PC-3 (cell line): ENCODE measurements at regions not wholly inside any gene's neighbourhood (a gene's known extent, or its start where the extent isn't known, plus 50 kb on each side); places are given as distances from the start of the nearest gene placed in this dataset.

Experiments
- ATAC-seq: fragments of 200-7000 bp; cut with Tn5 transposase; 2 replicates; pipeline ENCODE4 v1.9.1; 2020; ENCODE audit warnings: mild to moderate bottlenecking, moderate library complexity
- BruUV-seq: library from RNA; stranded (reverse); fragments of 400-500 nt; replicated peaks from 2 replicates; lab custom pipeline; 2021; lab: Mats Ljungman, UMichigan
- CTCF ChIA-PET: fragments of 300-600 bp; sonication (Branson Sonifier 250); formaldehyde crosslinking; loops from one replicate; lab custom pipeline; 2022; ENCODE audit warnings: antibody characterized with exemption; lab: Charles Lee
- POLR2A ChIA-PET: fragments of 300-600 bp; sonication (Branson Sonifier 250); formaldehyde crosslinking; loops from one replicate; lab custom pipeline; 2022; ENCODE audit warnings: antibody characterized with exemption; ENCODE audit not compliant: unreplicated experiment; lab: Charles Lee
- DNase-seq: peaks from one replicate; pipeline ENCODE4 v3.0.0-alpha.2; 2015
- H2AFZ ChIP-seq: fragments of 300-600 bp; sonication (generic); 2 replicates; pipeline ENCODE4 v1.6.0; 2016; ENCODE audit warnings: antibody characterized with exemption, low read length
- H3F3A ChIP-seq: fragments of 300-600 bp; sonication (generic); one replicate; pipeline ENCODE4 v1.6.0; 2017; ENCODE audit warnings: antibody characterized with exemption, low read length, control low read depth, mild to moderate bottlenecking; ENCODE audit not compliant: unreplicated experiment
- H3K27ac ChIP-seq: fragments of 300-600 bp; sonication (generic); 2 replicates; pipeline ENCODE4 v1.5.1; 2016; ENCODE audit warnings: mild to moderate bottlenecking, low read length
- H3K27me3 ChIP-seq: fragments of 300-600 bp; sonication (generic); 2 replicates; pipeline ENCODE4 v1.6.1; 2016; ENCODE audit warnings: low read length, mixed read lengths
- H3K36me3 ChIP-seq: fragments of 300-600 bp; sonication (generic); 2 replicates; pipeline ENCODE4 v1.6.1; 2016; ENCODE audit warnings: low read depth, mixed run types, low read length, mixed read lengths
- H3K4me1 ChIP-seq: fragments of 300-600 bp; sonication (generic); 2 replicates; pipeline ENCODE4 v1.5.1; 2016; ENCODE audit warnings: low read length; ENCODE audit not compliant: insufficient read depth
- H3K4me2 ChIP-seq: fragments of 300-600 bp; sonication (generic); 2 replicates; pipeline ENCODE4 v1.6.0; 2016; ENCODE audit warnings: low read length
- H3K4me3 ChIP-seq: fragments of 300-600 bp; sonication (generic); 2 replicates; pipeline ENCODE4 v1.5.1; 2016; ENCODE audit warnings: mild to moderate bottlenecking, low read length, mixed read lengths
- H3K79me2 ChIP-seq: fragments of 300-600 bp; sonication (generic); 2 replicates; pipeline ENCODE4 v1.6.1; 2017; ENCODE audit warnings: low read length, mixed read lengths
- H3K9ac ChIP-seq: fragments of 300-600 bp; sonication (generic); 2 replicates; pipeline ENCODE4 v1.6.0; 2016; ENCODE audit warnings: mild to moderate bottlenecking, low read length
- H3K9me2 ChIP-seq: fragments of 300-600 bp; sonication (generic); replicated peaks from 2 replicates; pipeline ENCODE4 v1.6.1; 2016; ENCODE audit warnings: mixed run types, low read length, mixed read lengths
- H3K9me3 ChIP-seq: fragments of 300-600 bp; sonication (generic); 2 replicates; pipeline ENCODE4 v1.6.1; 2016; ENCODE audit warnings: low read length, mixed read lengths
- H4K20me1 ChIP-seq: fragments of 300-600 bp; sonication (generic); 2 replicates; pipeline ENCODE4 v1.6.1; 2016; ENCODE audit warnings: low read length, mixed read lengths
- CTCF ChIP-seq: fragments of 300-600 bp; sonication (generic); conservative IDR thresholded peaks from 2 replicates; pipeline ENCODE4 v1.5.1; 2017; ENCODE audit warnings: antibody characterized with exemption, low read depth, mild to moderate bottlenecking, low read length
- EZH2 ChIP-seq: fragments of 300-600 bp; sonication (generic); IDR thresholded peaks from one replicate; pipeline ENCODE4 v1.6.1; 2017; ENCODE audit warnings: antibody characterized with exemption, mild to moderate bottlenecking, low read length; ENCODE audit not compliant: unreplicated experiment
- EZH2phosphoT487 ChIP-seq: fragments of 300-600 bp; sonication (generic); IDR thresholded peaks from 2 replicates; pipeline ENCODE4 v1.6.1; 2018; ENCODE audit warnings: mild to moderate bottlenecking, antibody characterized with exemption, low read length, borderline replicate concordance
- intact Hi-C: fragments of 100-400 bp; cut with micrococcal nuclease; formaldehyde crosslinking; loops from 2 replicates; pipeline ENCODE4 v1.9.0; 2023

- ChIA-PET POLR2A (no interaction called here), CTCF (no interaction called here)
- no peak for TF ChIP-seq EZH2phosphoT487
- TF ChIP-seq EZH2 = no peak
- TF ChIP-seq CTCF = no peak
- no peaks in the 10 kb centered on the region for H3K9me3 ChIP-seq
- no peaks in the 10 kb centered on the region for H3F3A ChIP-seq
- BruUV-seq = no TSS peak
- no peak overlapping the region for H3K4me3 ChIP-seq
- no peak overlapping the region for H2AFZ ChIP-seq
- H3K27me3 ChIP-seq = no peaks in the 10 kb centered on the region
- H3K9me2 ChIP-seq = no peaks in the 10 kb centered on the region
- H3K4me1 ChIP-seq = no peaks in the 10 kb centered on the region
- intact Hi-C loops = no loop called here
- no peak overlapping the region for H3K9ac ChIP-seq
- H4K20me1 ChIP-seq = no peaks in the 10 kb centered on the region
- no peaks in the 10 kb centered on the region for H3K79me2 ChIP-seq
- no peak overlapping the region for H3K4me2 ChIP-seq
- ATAC-seq (no peak), DNase-seq (no peak)
- H3K36me3 ChIP-seq = no peaks in the 10 kb centered on the region
- no peak overlapping the region for H3K27ac ChIP-seq
These were observed 2089.3 kb downstream of the MAT2B start for GRCh38 chr5:165594693-165595092.

- no peaks in the 10 kb centered on the region for H3K36me3 ChIP-seq
- no peaks in the 10 kb centered on the region for H3K27me3 ChIP-seq
- H3K27ac ChIP-seq = no peak overlapping the region
- H3K9me2 ChIP-seq = no peaks in the 10 kb centered on the region
- no peak overlapping the region for H3K4me3 ChIP-seq
- H3K4me1 ChIP-seq = no peaks in the 10 kb centered on the region
- TF ChIP-seq EZH2 = no peak
- no peak for TF ChIP-seq EZH2phosphoT487
- no peak for TF ChIP-seq CTCF
- ChIA-PET CTCF (no interaction called here), POLR2A (no interaction called here)
- no peaks in the 10 kb centered on the region for H4K20me1 ChIP-seq
- H3K4me2 ChIP-seq = no peak overlapping the region
- H3K9me3 ChIP-seq = no peaks in the 10 kb centered on the region
- no peaks in the 10 kb centered on the region for H3F3A ChIP-seq
- no TSS peak for BruUV-seq
- no peak overlapping the region for H3K9ac ChIP-seq
- no peak for DNase-seq
- intact Hi-C loops = no loop called here
- H2AFZ ChIP-seq = no peak overlapping the region
- H3K79me2 ChIP-seq = no peaks in the 10 kb centered on the region
- ATAC-seq = no peak
These were observed 2097.1 kb downstream of the MAT2B start for GRCh38 chr5:165602529-165602928.

GRCh38 chr5:165607026-165607425, 2101.6 kb downstream of the MAT2B start:
- no TSS peak for BruUV-seq
- intact Hi-C loops = no loop called here
- H3K4me1 ChIP-seq = no peaks in the 10 kb centered on the region
- no peak overlapping the region for H3K4me2 ChIP-seq
- H3K4me3 ChIP-seq = no peak overlapping the region
- H3K9ac ChIP-seq = no peak overlapping the region
- H3K27me3 ChIP-seq = no peaks in the 10 kb centered on the region
- H3K36me3 ChIP-seq = no peaks in the 10 kb centered on the region
- no peak overlapping the region for H3K27ac ChIP-seq
- TF ChIP-seq EZH2phosphoT487 = no peak
- TF ChIP-seq CTCF = no peak
- no peak for TF ChIP-seq EZH2
- ATAC-seq (no peak), DNase-seq (no peak)
- no peaks in the 10 kb centered on the region for H3K9me2 ChIP-seq
- H3K79me2 ChIP-seq = no peaks in the 10 kb centered on the region
- H2AFZ ChIP-seq = no peak overlapping the region
- CTCF ChIA-PET = no interaction called here
- no peaks in the 10 kb centered on the region for H3F3A ChIP-seq
- no peaks in the 10 kb centered on the region for H3K9me3 ChIP-seq
- POLR2A ChIA-PET = no interaction called here
- H4K20me1 ChIP-seq = no peaks in the 10 kb centered on the region
